Activated CD4-positive, alpha-beta memory T cell treated with anti-CD3 and anti-CD28 coated beads, Interleukin-2, amount 10 ng/mL, durations not matched to agents 7 days and 5 days (primary cell): ENCODE measurements at regions not wholly inside any gene's neighbourhood (a gene's known extent, or its start where the extent isn't known, plus 50 kb on each side); places are given as distances from the start of the nearest gene placed in this dataset.

ENCODE experiments used
- CTCF ChIA-PET: fragments of 350-600 bp; sonication (Branson Sonifier 250); formaldehyde crosslinking; loops from one replicate; lab custom pipeline; 2021; ENCODE audit warnings: antibody characterized with exemption, inconsistent platforms; lab: Charles Lee
- POLR2A ChIA-PET: fragments of 350-600 bp; sonication (Branson Sonifier 250); formaldehyde crosslinking; loops from one replicate; lab custom pipeline; 2021; ENCODE audit warnings: antibody characterized with exemption; lab: Charles Lee
- DNase-seq: peaks from one replicate; pipeline ENCODE4 v3.0.0-alpha.2; 2020
- H3K27ac Mint-ChIP-seq: one replicate; pipeline ENCODE4 v1.8.0; 2021; ENCODE audit warnings: mild to moderate bottlenecking, mixed read lengths
- H3K27me3 Mint-ChIP-seq: one replicate; pipeline ENCODE4 v1.8.0; 2021; ENCODE audit warnings: mixed read lengths
- H3K36me3 Mint-ChIP-seq: one replicate; pipeline ENCODE4 v1.8.0; 2021; ENCODE audit warnings: low read depth, mixed read lengths
- H3K4me1 Mint-ChIP-seq: one replicate; pipeline ENCODE4 v1.8.0; 2021; ENCODE audit warnings: mixed read lengths
- H3K4me3 Mint-ChIP-seq: one replicate; pipeline ENCODE4 v1.8.0; 2021; ENCODE audit warnings: mild to moderate bottlenecking, mixed read lengths
- H3K9me3 Mint-ChIP-seq: one replicate; pipeline ENCODE4 v1.8.0; 2021; ENCODE audit warnings: mixed read lengths

DNA sequence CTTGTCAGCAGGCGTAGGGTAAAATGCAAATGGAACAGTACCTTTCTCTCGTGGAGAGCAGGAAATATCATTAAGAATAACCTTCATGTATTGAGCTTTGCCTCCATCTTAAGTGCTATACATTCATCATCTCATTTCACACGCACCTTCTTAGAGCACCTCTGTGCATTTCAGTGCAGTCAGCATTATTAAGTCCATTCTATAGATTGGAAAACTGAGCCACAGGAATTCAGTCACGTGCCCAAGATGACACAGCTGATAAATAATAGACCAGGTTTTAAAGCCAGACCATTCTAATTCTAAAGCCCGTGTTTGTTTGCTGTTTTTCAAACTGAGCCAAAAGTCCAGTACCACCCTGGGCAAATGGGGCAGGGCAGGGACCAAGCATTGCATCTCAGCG, 109.2 kb upstream of the WWC1 start:
- no peaks in the 10 kb centered on the region for H3K9me3 Mint-ChIP-seq
- H3K4me1 Mint-ChIP-seq, result no peaks in the 10 kb centered on the region
- no peak overlapping the region for H3K4me3 Mint-ChIP-seq
- DNase-seq, result no peak
- ChIA-PET CTCF (no interaction called here), POLR2A (no interaction called here)
- H3K27ac Mint-ChIP-seq, result no peak overlapping the region
- H3K36me3 Mint-ChIP-seq, result no peaks in the 10 kb centered on the region
- H3K27me3 Mint-ChIP-seq, result no peaks in the 10 kb centered on the region

GRCh38 chr5:168184103-168184502, 107.3 kb upstream of the WWC1 start:
- CTCF ChIA-PET, result no interaction called here
- POLR2A ChIA-PET, result no interaction called here
- Mint-ChIP-seq H3K27me3 (no peaks in the 10 kb centered on the region), H3K4me1 (no peaks in the 10 kb centered on the region), H3K27ac (no peak overlapping the region), H3K4me3 (no peak overlapping the region), H3K9me3 (no peaks in the 10 kb centered on the region), H3K36me3 (no peaks in the 10 kb centered on the region)
- no peak for DNase-seq

DNA sequence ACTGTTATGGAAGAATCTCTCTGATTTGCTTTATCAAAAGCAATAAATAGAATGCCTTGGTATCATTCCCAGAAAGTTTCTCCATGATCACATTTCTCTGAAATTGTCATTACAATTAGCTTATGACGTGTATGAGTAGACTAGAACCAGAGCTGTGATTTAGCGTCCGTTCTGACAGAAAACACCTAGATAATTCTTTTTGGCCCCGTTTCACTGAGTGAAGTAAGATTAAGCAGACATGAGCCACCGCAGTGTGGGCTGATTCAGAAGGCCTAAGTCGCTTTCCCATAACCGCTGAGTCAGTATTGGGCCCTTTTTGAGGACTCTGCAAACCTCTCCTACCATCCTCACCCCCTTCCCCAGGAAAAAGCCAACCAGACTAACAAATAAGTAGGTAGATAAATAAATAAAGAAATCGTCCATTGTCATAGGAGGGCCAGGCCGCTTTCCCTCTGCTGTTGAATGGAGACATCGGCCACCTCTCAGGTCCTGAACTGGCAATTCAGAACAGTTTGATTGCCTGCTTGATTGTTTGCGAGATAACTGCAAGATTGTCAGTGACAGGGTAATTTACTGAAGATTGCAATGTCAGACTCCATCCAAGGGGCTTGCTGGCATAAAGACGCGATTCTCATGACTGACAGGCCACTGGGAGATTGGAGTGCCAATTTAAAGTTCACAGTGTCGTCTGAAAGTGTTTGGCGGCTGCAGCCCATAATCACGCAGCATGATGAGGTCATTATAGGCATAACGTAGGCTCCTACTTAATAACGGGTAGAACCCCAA, 105.0 kb upstream of the WWC1 start:
- H3K4me3 Mint-ChIP-seq, result no peak overlapping the region
- H3K4me1 Mint-ChIP-seq, result no peaks in the 10 kb centered on the region
- no peak overlapping the region for H3K27ac Mint-ChIP-seq
- no peaks in the 10 kb centered on the region for H3K27me3 Mint-ChIP-seq
- POLR2A ChIA-PET, result no interaction called here
- CTCF ChIA-PET, result no interaction called here
- H3K9me3 Mint-ChIP-seq, result no peaks in the 10 kb centered on the region
- H3K36me3 Mint-ChIP-seq, result no peaks in the 10 kb centered on the region
- no peak for DNase-seq

GRCh38 chr5:168187614-168188013, 103.8 kb upstream of the WWC1 start:
- Mint-ChIP-seq H3K9me3 (no peaks in the 10 kb centered on the region), H3K27ac (no peak overlapping the region), H3K4me1 (no peaks in the 10 kb centered on the region), H3K36me3 (no peaks in the 10 kb centered on the region), H3K27me3 (no peaks in the 10 kb centered on the region), H3K4me3 (no peak overlapping the region)
- ChIA-PET CTCF (no interaction called here), POLR2A (no interaction called here)
- DNase-seq, result no peak

DNA sequence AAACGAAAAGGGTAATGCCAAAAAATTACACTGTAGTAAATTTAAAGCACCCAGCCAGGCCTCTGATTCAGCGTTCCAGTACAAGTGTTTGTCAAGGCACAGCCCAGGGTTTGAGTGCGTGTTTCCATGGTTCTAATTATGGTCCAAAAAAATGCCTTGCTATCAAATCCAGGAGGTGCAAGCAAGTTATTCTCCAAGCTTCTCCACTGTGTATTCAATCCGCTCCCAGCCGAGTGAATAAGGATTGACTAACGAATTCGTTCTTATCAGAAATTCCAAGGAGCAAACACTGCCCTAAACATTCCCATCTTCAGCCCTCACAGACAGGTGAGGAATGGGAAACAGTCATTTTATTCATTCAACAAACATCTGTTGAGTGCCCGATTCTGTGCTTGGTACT, 103.3 kb upstream of the WWC1 start:
- no peak for DNase-seq
- H3K36me3 Mint-ChIP-seq, result no peaks in the 10 kb centered on the region
- CTCF ChIA-PET, result no interaction called here
- no peaks in the 10 kb centered on the region for H3K9me3 Mint-ChIP-seq
- no peak overlapping the region for H3K4me3 Mint-ChIP-seq
- no peaks in the 10 kb centered on the region for H3K4me1 Mint-ChIP-seq
- H3K27me3 Mint-ChIP-seq, result peaks cover 2% of the 10 kb centered on the region
- H3K27ac Mint-ChIP-seq, result no peak overlapping the region
- POLR2A ChIA-PET, result no interaction called here

GRCh38 chr5:168192120-168192519, 99.3 kb upstream of the WWC1 start:
- no peak overlapping the region for H3K4me3 Mint-ChIP-seq

GRCh38 chr5:168193493-168194250, 97.8 kb upstream of the WWC1 start:
- Mint-ChIP-seq H3K9me3 (no peaks in the 10 kb centered on the region), H3K4me3 (no peak overlapping the region), H3K4me1 (no peaks in the 10 kb centered on the region), H3K27me3 (peaks cover 2% of the 10 kb centered on the region), H3K27ac (no peak overlapping the region), H3K36me3 (no peaks in the 10 kb centered on the region)
- CTCF ChIA-PET, result no interaction called here
- no peak for DNase-seq
- POLR2A ChIA-PET, result no interaction called here

More at GRCh38 chr5:168192120-168192519, 99.3 kb upstream of the WWC1 start:
- H3K27me3 Mint-ChIP-seq, result peaks cover 2% of the 10 kb centered on the region
- H3K27ac Mint-ChIP-seq, result no peak overlapping the region
- H3K9me3 Mint-ChIP-seq, result no peaks in the 10 kb centered on the region
- ChIA-PET POLR2A (no interaction called here), CTCF (no interaction called here)
- DNase-seq, result no peak
- no peaks in the 10 kb centered on the region for H3K4me1 Mint-ChIP-seq
- H3K36me3 Mint-ChIP-seq, result no peaks in the 10 kb centered on the region

GRCh38 chr5:168195110-168195509, 96.3 kb upstream of the WWC1 start:
- Mint-ChIP-seq H3K27ac (no peak overlapping the region), H3K4me3 (no peak overlapping the region), H3K9me3 (no peaks in the 10 kb centered on the region), H3K27me3 (peaks cover 2% of the 10 kb centered on the region), H3K4me1 (no peaks in the 10 kb centered on the region), H3K36me3 (no peaks in the 10 kb centered on the region)
- ChIA-PET POLR2A (no interaction called here), CTCF (no interaction called here)
- no peak for DNase-seq

GRCh38 chr5:168198359-168198758, 93.1 kb upstream of the WWC1 start:
- H3K36me3 Mint-ChIP-seq, result no peaks in the 10 kb centered on the region
- H3K9me3 Mint-ChIP-seq, result no peaks in the 10 kb centered on the region
- no peak overlapping the region for H3K4me3 Mint-ChIP-seq
- H3K4me1 Mint-ChIP-seq, result no peaks in the 10 kb centered on the region
- H3K27me3 Mint-ChIP-seq, result peaks cover 2% of the 10 kb centered on the region
- no peak for DNase-seq
- CTCF ChIA-PET, result interaction anchor here (0.9 kb wide), 1 partner anchor 14 kb away, joined by 3 read pairs; no protein-coding TSS in a partner anchor
- POLR2A ChIA-PET, result no interaction called here
- H3K27ac Mint-ChIP-seq, result no peak overlapping the region

- Mint-ChIP-seq H3K4me3 (no peak overlapping the region), H3K4me1 (no peaks in the 10 kb centered on the region), H3K9me3 (no peaks in the 10 kb centered on the region), H3K27ac (no peak overlapping the region), H3K36me3 (no peaks in the 10 kb centered on the region), H3K27me3 (peaks cover 4% of the 10 kb centered on the region)
- ChIA-PET CTCF (interaction anchor here (0.9 kb wide), 1 partner anchor 89 kb away, joined by 3 read pairs; no protein-coding TSS in a partner anchor), POLR2A (no interaction called here)
- DNase-seq, result no peak
These were observed 88.4 kb upstream of the WWC1 start for GRCh38 chr5:168202996-168203395.

GRCh38 chr5:168204165-168204564, 87.3 kb upstream of the WWC1 start:
- CTCF ChIA-PET, result no interaction called here
- H3K36me3 Mint-ChIP-seq, result no peaks in the 10 kb centered on the region
- H3K27me3 Mint-ChIP-seq, result peaks cover 4% of the 10 kb centered on the region
- no peaks in the 10 kb centered on the region for H3K9me3 Mint-ChIP-seq
- H3K27ac Mint-ChIP-seq, result no peak overlapping the region
- DNase-seq, result no peak
- POLR2A ChIA-PET, result no interaction called here
- H3K4me1 Mint-ChIP-seq, result no peaks in the 10 kb centered on the region
- no peak overlapping the region for H3K4me3 Mint-ChIP-seq

GRCh38 chr5:168207450-168208029, 83.9 kb upstream of the WWC1 start:
- Mint-ChIP-seq H3K36me3 (no peaks in the 10 kb centered on the region), H3K4me1 (no peaks in the 10 kb centered on the region), H3K4me3 (no peak overlapping the region), H3K9me3 (no peaks in the 10 kb centered on the region), H3K27me3 (peaks cover 4% of the 10 kb centered on the region), H3K27ac (no peak overlapping the region)
- no peak for DNase-seq
- POLR2A ChIA-PET, result no interaction called here
- CTCF ChIA-PET, result interaction anchor here (1.5 kb wide), 1 partner anchor 12 kb away, joined by 7 read pairs; no protein-coding TSS in a partner anchor

- no peak for DNase-seq
- no peaks in the 10 kb centered on the region for H3K9me3 Mint-ChIP-seq
- no peaks in the 10 kb centered on the region for H3K4me1 Mint-ChIP-seq
- POLR2A ChIA-PET, result no interaction called here
- no peaks in the 10 kb centered on the region for H3K36me3 Mint-ChIP-seq
- H3K27ac Mint-ChIP-seq, result no peak overlapping the region
- H3K27me3 Mint-ChIP-seq, result peaks cover 7% of the 10 kb centered on the region
- no peak overlapping the region for H3K4me3 Mint-ChIP-seq
- CTCF ChIA-PET, result interaction anchor here (3.0 kb wide), 1 partner anchor 11 kb away, joined by 10 read pairs; no protein-coding TSS in a partner anchor
These were observed 82.0 kb upstream of the WWC1 start for GRCh38 chr5:168209244-168209995.
